ENCODE measurements at regions not wholly inside any gene's neighbourhood (a gene's known extent, or its start where the extent isn't known, plus 50 kb on each side); places are given as distances from the start of the nearest gene placed in this dataset.

- WGBS, 2 donors (ENCODE audit: low coverage in 1 of 2): 78 to 92% methylated on average over 1 of the region's 1 CpG
- H3K4me1 ChIP-seq: no peaks in the 10 kb centered on the region
- no peak for TF ChIP-seq POLR2AphosphoS5 (IDR thresholded peaks at IDR 0.05)
- TF ChIP-seq EP300 (IDR thresholded peaks at IDR 0.05): no peak
- no peak for TF ChIP-seq POLR2A (IDR thresholded peaks at IDR 0.05)
- TF ChIP-seq, protein P1, sequence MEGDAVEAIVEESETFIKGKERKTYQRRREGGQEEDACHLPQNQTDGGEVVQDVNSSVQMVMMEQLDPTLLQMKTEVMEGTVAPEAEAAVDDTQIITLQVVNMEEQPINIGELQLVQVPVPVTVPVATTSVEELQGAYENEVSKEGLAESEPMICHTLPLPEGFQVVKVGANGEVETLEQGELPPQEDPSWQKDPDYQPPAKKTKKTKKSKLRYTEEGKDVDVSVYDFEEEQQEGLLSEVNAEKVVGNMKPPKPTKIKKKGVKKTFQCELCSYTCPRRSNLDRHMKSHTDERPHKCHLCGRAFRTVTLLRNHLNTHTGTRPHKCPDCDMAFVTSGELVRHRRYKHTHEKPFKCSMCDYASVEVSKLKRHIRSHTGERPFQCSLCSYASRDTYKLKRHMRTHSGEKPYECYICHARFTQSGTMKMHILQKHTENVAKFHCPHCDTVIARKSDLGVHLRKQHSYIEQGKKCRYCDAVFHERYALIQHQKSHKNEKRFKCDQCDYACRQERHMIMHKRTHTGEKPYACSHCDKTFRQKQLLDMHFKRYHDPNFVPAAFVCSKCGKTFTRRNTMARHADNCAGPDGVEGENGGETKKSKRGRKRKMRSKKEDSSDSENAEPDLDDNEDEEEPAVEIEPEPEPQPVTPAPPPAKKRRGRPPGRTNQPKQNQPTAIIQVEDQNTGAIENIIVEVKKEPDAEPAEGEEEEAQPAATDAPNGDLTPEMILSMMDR (IDR thresholded peaks at IDR 0.05): no peak
- H3K9me3 ChIP-seq: no peaks in the 10 kb centered on the region
- no peak overlapping the region for H3K27ac ChIP-seq
- no peak overlapping the region for H3K4me3 ChIP-seq
- ATAC-seq: no peak
- H3K27me3 ChIP-seq: no peaks in the 10 kb centered on the region
- no peaks in the 10 kb centered on the region for H3K36me3 ChIP-seq
Observed at GRCh38 chr5:100182402-100182801, 352.8 kb upstream of the FAM174A start.

- WGBS, 2 donors (ENCODE audit: low coverage in 1 of 2): 60 to 100% methylated on average over 1 of the region's 1 CpG
- no peaks in the 10 kb centered on the region for H3K4me1 ChIP-seq
- ATAC-seq: no peak
Observed at GRCh38 chr5:100175346-100175745, 359.8 kb upstream of the FAM174A start.

GRCh38 chr5:100165309-100165708, 369.9 kb upstream of the FAM174A start:
- Histone ChIP-seq H3K4me1 (no peaks in the 10 kb centered on the region), H3K9me3 (no peaks in the 10 kb centered on the region), H3K36me3 (no peaks in the 10 kb centered on the region), H3K27ac (no peak overlapping the region), H3K4me3 (no peak overlapping the region), H3K27me3 (no peaks in the 10 kb centered on the region)
- WGBS, 2 donors (ENCODE audit: low coverage in 1 of 2): 84 to 86% methylated on average over 1 of the region's 1 CpG
- TF ChIP-seq, protein P1 (IDR thresholded peaks at IDR 0.05): no peak
- TF ChIP-seq EP300 (IDR thresholded peaks at IDR 0.05) (no peak), POLR2AphosphoS5 (IDR thresholded peaks at IDR 0.05) (no peak), POLR2A (IDR thresholded peaks at IDR 0.05) (no peak)
- ATAC-seq: no peak

More at GRCh38 chr5:100175346-100175745, 359.8 kb upstream of the FAM174A start:
- H3K9me3 ChIP-seq: no peaks in the 10 kb centered on the region
- no peak overlapping the region for H3K4me3 ChIP-seq
- no peak for TF ChIP-seq POLR2AphosphoS5 (IDR thresholded peaks at IDR 0.05)
- TF ChIP-seq POLR2A (IDR thresholded peaks at IDR 0.05): no peak
- TF ChIP-seq EP300 (IDR thresholded peaks at IDR 0.05): no peak
- TF ChIP-seq, protein P1 (IDR thresholded peaks at IDR 0.05): no peak
- no peaks in the 10 kb centered on the region for H3K27me3 ChIP-seq
- H3K27ac ChIP-seq: no peak overlapping the region
- no peaks in the 10 kb centered on the region for H3K36me3 ChIP-seq

DNA sequence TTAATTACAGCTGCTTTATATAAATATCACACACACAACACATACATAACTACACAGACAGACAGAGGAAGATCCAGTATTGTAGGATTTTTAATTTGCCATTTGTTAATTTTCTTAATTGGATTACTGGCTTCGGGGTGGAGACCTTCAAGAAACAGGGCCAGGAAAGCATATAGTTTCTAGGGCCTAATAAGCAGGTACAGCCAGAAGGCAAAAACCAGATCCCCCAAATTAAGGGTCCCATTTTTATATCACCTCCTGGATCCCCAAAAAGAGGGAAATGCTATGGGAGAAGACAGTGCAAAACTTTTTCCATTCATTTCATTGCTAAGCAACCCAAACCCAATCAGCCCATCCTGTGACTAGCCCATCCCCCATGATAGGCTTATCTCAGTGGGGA, 373.3 kb upstream of the FAM174A start:
- no peaks in the 10 kb centered on the region for H3K4me1 ChIP-seq
- WGBS, 2 donors (ENCODE audit: low coverage in 1 of 2): 91% methylated on average over 1 of the region's 1 CpG; no CpG with 5 or more reads in 1 of the 2 donors
- no peak for ATAC-seq
- no peaks in the 10 kb centered on the region for H3K27me3 ChIP-seq
- H3K4me3 ChIP-seq: no peak overlapping the region
- H3K36me3 ChIP-seq: no peaks in the 10 kb centered on the region
- no peaks in the 10 kb centered on the region for H3K9me3 ChIP-seq
- no peak overlapping the region for H3K27ac ChIP-seq
- TF ChIP-seq POLR2AphosphoS5 (IDR thresholded peaks at IDR 0.05) (no peak), POLR2A (IDR thresholded peaks at IDR 0.05) (no peak), EP300 (IDR thresholded peaks at IDR 0.05) (no peak)
- TF ChIP-seq, protein P1 (IDR thresholded peaks at IDR 0.05): no peak

- ATAC-seq: no peak
- Histone ChIP-seq H3K36me3 (no peaks in the 10 kb centered on the region), H3K4me1 (no peaks in the 10 kb centered on the region), H3K4me3 (no peak overlapping the region), H3K9me3 (no peaks in the 10 kb centered on the region), H3K27ac (no peak overlapping the region), H3K27me3 (no peaks in the 10 kb centered on the region)
- 38 to 64% methylated on average over 1 of the region's 1 CpG for WGBS, 2 donors (ENCODE audit: low coverage in 1 of 2)
- TF ChIP-seq, protein P1 (IDR thresholded peaks at IDR 0.05): no peak
- TF ChIP-seq EP300 (IDR thresholded peaks at IDR 0.05) (no peak), POLR2AphosphoS5 (IDR thresholded peaks at IDR 0.05) (no peak), POLR2A (IDR thresholded peaks at IDR 0.05) (no peak)
Observed at GRCh38 chr5:100157066-100157465, 378.1 kb upstream of the FAM174A start.
